Spleen (tissue), 11 donors: ENCODE measurements at regions not wholly inside any gene's neighbourhood (a gene's known extent, or its start where the extent isn't known, plus 50 kb on each side); places are given as distances from the start of the nearest gene placed in this dataset.

Source experiments
- DNase-seq: peaks from one replicate; pipeline ENCODE4 v3.0.0-alpha.2; 2020
- H3K27ac ChIP-seq, 8 donors: fragments of 200-600 bp; sonication (generic) in 7 of 8; 1 replicate in 4 of 8; 2 replicates in 4 of 8; pipeline versions ENCODE4 v1.5.0 to v1.8.0; 2016 to 2021; ENCODE audit warnings: inconsistent platforms in 4 of 8, mild to moderate bottlenecking in 4 of 8, moderate library complexity in 1 of 8
- H3K27me3 ChIP-seq, 7 donors: fragments of 200-600 bp; sonication (generic) in 6 of 7; replicated peaks in 1 of 7; 1 replicate in 4 of 7; 2 replicates in 3 of 7; pipeline versions ENCODE4 v1.5.0 to v1.8.0; 2016 to 2021; ENCODE audit warnings: inconsistent platforms in 3 of 7, mild to moderate bottlenecking in 1 of 7
- H3K36me3 ChIP-seq, 6 donors: fragments of 200-600 bp; sonication (generic) in 5 of 6; 1 replicate in 4 of 6; 2 replicates in 2 of 6; pipeline versions ENCODE4 v1.5.0 to v1.8.0; 2016 to 2021; ENCODE audit warnings: inconsistent platforms in 2 of 6
- H3K4me1 ChIP-seq, 6 donors: fragments of 200-600 bp; sonication (generic) in 5 of 6; 1 replicate in 3 of 6; 2 replicates in 3 of 6; pipeline versions ENCODE4 v1.5.0 to v1.8.0; 2016 to 2021; ENCODE audit warnings: inconsistent platforms in 3 of 6
- H3K4me3 ChIP-seq, 8 donors: fragments of 200-600 bp; sonication (generic) in 7 of 8; 1 replicate in 4 of 8; 2 replicates in 4 of 8; pipeline versions ENCODE4 v1.5.0 to v1.8.0; 2016 to 2021; ENCODE audit warnings: inconsistent platforms in 4 of 8, mild to moderate bottlenecking in 4 of 8, moderate library complexity in 2 of 8
- H3K9me3 ChIP-seq, 8 donors: fragments of 200-600 bp; sonication (generic) in 7 of 8; 1 replicate in 4 of 8; 2 replicates in 4 of 8; pipeline versions ENCODE4 v1.5.0 to v1.8.0; 2016 to 2021; ENCODE audit warnings: inconsistent platforms in 4 of 8
- POLR2A ChIP-seq, 3 donors: fragments of 450-650 bp; IDR thresholded peaks; one replicate each; pipeline ENCODE4 v1.5.1; 2017; ENCODE audit warnings: antibody characterized with exemption in 3 of 3, mild to moderate bottlenecking in 1 of 3
- POLR2AphosphoS5 ChIP-seq, 3 donors: sonication (generic); formaldehyde crosslinking; IDR thresholded peaks; one replicate each; pipeline ENCODE4 v1.5.1; 2017; ENCODE audit warnings: antibody characterized with exemption in 3 of 3
- WGBS, 5 donors: extraction: QIAGEN DNeasy Blood & Tissue Kit in 3 of 5; methylation state at CpG; one replicate each; pipeline versions ENCODE4 v1.1.5 to v1.1.7; 2013 to 2018; 5-methylcytosine and 5-hydroxymethylcytosine counted together
- intact Hi-C: fragments of 100-400 bp; cut with DNase I; formaldehyde crosslinking; loops from one replicate; pipeline ENCODE4 v1.15.0; 2023; ENCODE audit warnings: low total_unique reads
- TF ChIP-seq, protein P1 (sequence below), 11 experiments: fragments of 200-600 bp in 7 of 11; fragments of 450-650 bp in 4 of 11; sonication (generic) in 4 of 11; IDR thresholded peaks in 8 of 11; conservative IDR thresholded peaks in 3 of 11; 1 replicate in 7 of 11; 2 replicates in 4 of 11; pipeline versions ENCODE4 v1.4.0 to v1.8.0; 2016 to 2021; ENCODE audit warnings: antibody characterized with exemption in 11 of 11, inconsistent platforms in 4 of 11, mild to moderate bottlenecking in 1 of 11
- donor health status: healthy with polysubstance abuse.
- donor health status: DM: no; HTN: no; CAD: no; lungs with moderate emphysema.
- donor health status: DM: no; HTN: no; CAD: no.
- donor health status: Bipolar disorder and iron deficiency.
- donor health status: healthy.
- donor health status: DM: no; HTN: no; CAD: no.
- donor health status: DM: yes; HTN: yes; CAD: no.

GRCh38 chr5:115458416-115458815 is 86.2 kb downstream of the FEM1C start:
- DNase-seq: no peak
- no peaks in the 10 kb centered on the region for H3K36me3 ChIP-seq
- peaks cover 0 to 70% (median 9%) of the 10 kb centered on the region in 7 donors for H3K27me3 ChIP-seq
- no peak overlapping the region for H3K4me3 ChIP-seq
- 87 to 97% (median 95%) methylated on average over 1 of the region's 1 CpG for WGBS, 5 donors
- TF ChIP-seq POLR2A (IDR thresholded peaks at IDR 0.05): no peak
- TF ChIP-seq, protein P1, sequence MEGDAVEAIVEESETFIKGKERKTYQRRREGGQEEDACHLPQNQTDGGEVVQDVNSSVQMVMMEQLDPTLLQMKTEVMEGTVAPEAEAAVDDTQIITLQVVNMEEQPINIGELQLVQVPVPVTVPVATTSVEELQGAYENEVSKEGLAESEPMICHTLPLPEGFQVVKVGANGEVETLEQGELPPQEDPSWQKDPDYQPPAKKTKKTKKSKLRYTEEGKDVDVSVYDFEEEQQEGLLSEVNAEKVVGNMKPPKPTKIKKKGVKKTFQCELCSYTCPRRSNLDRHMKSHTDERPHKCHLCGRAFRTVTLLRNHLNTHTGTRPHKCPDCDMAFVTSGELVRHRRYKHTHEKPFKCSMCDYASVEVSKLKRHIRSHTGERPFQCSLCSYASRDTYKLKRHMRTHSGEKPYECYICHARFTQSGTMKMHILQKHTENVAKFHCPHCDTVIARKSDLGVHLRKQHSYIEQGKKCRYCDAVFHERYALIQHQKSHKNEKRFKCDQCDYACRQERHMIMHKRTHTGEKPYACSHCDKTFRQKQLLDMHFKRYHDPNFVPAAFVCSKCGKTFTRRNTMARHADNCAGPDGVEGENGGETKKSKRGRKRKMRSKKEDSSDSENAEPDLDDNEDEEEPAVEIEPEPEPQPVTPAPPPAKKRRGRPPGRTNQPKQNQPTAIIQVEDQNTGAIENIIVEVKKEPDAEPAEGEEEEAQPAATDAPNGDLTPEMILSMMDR (IDR thresholded peaks at IDR 0.05 in 8 of 11, conservative IDR thresholded peaks at IDR 0.05 in 3 of 11): no peak
- no peak for TF ChIP-seq POLR2AphosphoS5 (IDR thresholded peaks at IDR 0.05)
- no peaks in the 10 kb centered on the region for H3K9me3 ChIP-seq
- H3K27ac ChIP-seq: no peak overlapping the region
- peaks cover 0 to 12% (median 0%) of the 10 kb centered on the region in 6 donors for H3K4me1 ChIP-seq
- intact Hi-C loops: no loop called here

DNA sequence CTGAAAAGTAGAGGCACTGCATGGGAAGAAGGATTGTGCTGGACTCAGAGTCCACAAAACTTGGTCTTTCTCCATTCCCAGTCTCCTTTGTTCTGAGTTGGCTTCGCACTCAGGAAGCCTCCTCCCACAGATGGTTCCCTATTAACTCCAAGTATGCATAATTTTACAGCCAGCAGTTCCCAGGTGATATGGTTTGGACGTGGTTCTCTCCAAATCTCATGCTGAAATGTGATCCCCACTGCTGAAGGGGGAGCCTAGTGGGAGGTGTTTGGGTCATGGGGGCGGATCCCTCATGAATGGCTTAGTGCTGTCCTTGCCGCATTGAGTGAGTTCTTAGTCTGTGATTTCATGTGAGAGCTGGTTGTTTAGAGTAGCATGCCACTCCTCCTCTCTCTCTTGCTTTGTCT is 86.6 kb downstream of the FEM1C start:
- TF ChIP-seq, protein P1 (IDR thresholded peaks at IDR 0.05 in 8 of 11, conservative IDR thresholded peaks at IDR 0.05 in 3 of 11): no peak
- TF ChIP-seq POLR2AphosphoS5 (IDR thresholded peaks at IDR 0.05) (no peak), POLR2A (IDR thresholded peaks at IDR 0.05) (no peak)
- H3K36me3 ChIP-seq: no peaks in the 10 kb centered on the region
- intact Hi-C loops: no loop called here
- H3K4me1 ChIP-seq: peaks cover 0 to 12% (median 0%) of the 10 kb centered on the region in 6 donors
- 53 to 72% (median 67%) methylated on average over 4 of the region's 4 CpGs for WGBS, 5 donors
- H3K4me3 ChIP-seq: no peak overlapping the region
- H3K9me3 ChIP-seq: no peaks in the 10 kb centered on the region
- DNase-seq: no peak
- H3K27me3 ChIP-seq: peaks cover 0 to 69% (median 9%) of the 10 kb centered on the region in 7 donors
- no peak overlapping the region for H3K27ac ChIP-seq

DNA sequence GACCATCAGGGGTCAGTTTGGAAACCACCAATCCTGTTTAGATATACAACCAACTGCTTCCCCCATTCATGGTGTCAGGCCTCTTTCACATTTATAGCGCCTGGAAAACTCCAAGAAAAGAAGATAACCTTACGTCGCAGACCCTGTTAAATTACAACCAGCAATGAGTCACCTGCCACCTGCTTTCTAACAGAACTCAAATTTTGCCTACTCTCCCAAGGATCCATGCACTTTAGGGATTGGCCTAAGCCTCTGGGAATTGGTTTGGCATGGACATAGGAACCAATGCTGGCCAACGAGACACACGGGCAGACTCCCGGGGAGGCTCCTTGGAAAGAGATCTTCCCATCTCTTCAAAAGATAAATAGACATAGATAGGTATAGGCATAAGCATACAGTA is 87.0 kb downstream of the FEM1C start:
- Histone ChIP-seq H3K36me3 (no peaks in the 10 kb centered on the region), H3K27me3 (peaks cover 0 to 65% (median 9%) of the 10 kb centered on the region in 7 donors), H3K9me3 (no peaks in the 10 kb centered on the region), H3K27ac (no peak overlapping the region), H3K4me1 (peaks cover 0 to 12% (median 0%) of the 10 kb centered on the region in 6 donors), H3K4me3 (no peak overlapping the region)
- 79 to 88% (median 86%) methylated on average over 6 of the region's 6 CpGs for WGBS, 5 donors
- intact Hi-C loops: no loop called here
- DNase-seq: no peak
- TF ChIP-seq POLR2A (IDR thresholded peaks at IDR 0.05) (no peak), POLR2AphosphoS5 (IDR thresholded peaks at IDR 0.05) (no peak)
- TF ChIP-seq, protein P1 (IDR thresholded peaks at IDR 0.05 in 8 of 11, conservative IDR thresholded peaks at IDR 0.05 in 3 of 11): no peak

DNA sequence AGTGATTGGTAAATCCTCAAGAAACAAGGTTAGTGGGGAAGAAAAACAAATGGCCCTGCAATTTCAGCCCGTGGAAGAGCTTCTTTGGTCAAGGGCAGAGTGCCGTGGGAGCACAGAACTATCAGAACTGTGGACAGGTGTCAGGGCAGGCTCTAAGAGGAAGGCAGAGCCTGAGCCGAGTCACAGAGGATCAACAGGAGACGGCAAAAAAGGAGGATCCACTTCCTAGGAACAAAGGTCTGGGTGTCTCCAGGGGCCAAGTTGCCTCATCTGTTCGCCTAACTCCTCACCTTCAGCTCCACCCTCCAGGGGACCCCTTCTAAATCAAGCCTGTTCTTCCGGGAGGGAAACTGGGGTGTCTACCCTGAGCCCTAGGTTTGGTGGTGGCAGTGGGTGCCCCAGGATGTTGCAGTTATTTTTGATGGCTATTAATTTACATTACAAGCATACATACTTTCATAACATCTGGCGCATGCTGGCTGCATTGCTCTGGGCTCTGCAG is 88.0 kb downstream of the FEM1C start:
- Histone ChIP-seq H3K27me3 (peaks cover 0 to 55% (median 9%) of the 10 kb centered on the region in 7 donors), H3K4me1 (peaks cover 0 to 12% (median 0%) of the 10 kb centered on the region in 6 donors), H3K27ac (no peak overlapping the region), H3K4me3 (no peak overlapping the region), H3K9me3 (no peaks in the 10 kb centered on the region), H3K36me3 (no peaks in the 10 kb centered on the region)
- no peak for DNase-seq
- intact Hi-C loops: no loop called here
- WGBS, 5 donors: 78 to 83% (median 79%) methylated on average over 7 of the region's 7 CpGs
- TF ChIP-seq, protein P1 (IDR thresholded peaks at IDR 0.05 in 8 of 11, conservative IDR thresholded peaks at IDR 0.05 in 3 of 11): no peak
- TF ChIP-seq POLR2AphosphoS5 (IDR thresholded peaks at IDR 0.05) (no peak), POLR2A (IDR thresholded peaks at IDR 0.05) (no peak)
